ENCODE measurements at regions not wholly inside any gene's neighbourhood (a gene's known extent, or its start where the extent isn't known, plus 50 kb on each side); places are given as distances from the start of the nearest gene placed in this dataset.
"Not testable (repeated sequence)": the region's sequence is repeated elsewhere in the genome, so short reads cannot be mapped to it uniquely, and the experiment has no call there.

DNA sequence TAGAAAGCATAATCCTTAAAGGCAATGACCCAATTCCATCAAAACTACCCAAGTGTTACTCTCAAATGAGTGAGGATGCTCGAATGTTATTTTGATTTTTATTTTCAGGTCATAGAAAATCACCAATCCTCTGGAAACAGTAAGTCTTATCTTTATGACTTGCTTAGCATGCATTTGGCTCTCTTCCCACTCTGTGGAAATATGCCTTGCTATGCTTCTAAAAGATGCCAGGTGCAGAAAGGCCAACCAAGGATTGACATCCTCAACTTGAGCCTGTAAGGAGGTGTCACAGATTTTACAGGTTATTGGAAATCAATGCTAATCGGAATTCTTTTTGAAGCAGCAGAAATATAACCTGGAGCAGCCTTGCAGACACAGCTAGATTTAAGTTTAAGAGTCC lies 543.9 kb upstream of the LINC00305 start:
- FAIRE-seq (no peak), DNase-seq (ENCODE audit: low spot score in 2 of 2) (no peak)

- DNase-seq (ENCODE audit: low spot score in 2 of 2) (no peak), FAIRE-seq (no peak)
Observed at GRCh38 chr18:64679121-64679520, 530.2 kb upstream of the LINC00305 start.

DNA sequence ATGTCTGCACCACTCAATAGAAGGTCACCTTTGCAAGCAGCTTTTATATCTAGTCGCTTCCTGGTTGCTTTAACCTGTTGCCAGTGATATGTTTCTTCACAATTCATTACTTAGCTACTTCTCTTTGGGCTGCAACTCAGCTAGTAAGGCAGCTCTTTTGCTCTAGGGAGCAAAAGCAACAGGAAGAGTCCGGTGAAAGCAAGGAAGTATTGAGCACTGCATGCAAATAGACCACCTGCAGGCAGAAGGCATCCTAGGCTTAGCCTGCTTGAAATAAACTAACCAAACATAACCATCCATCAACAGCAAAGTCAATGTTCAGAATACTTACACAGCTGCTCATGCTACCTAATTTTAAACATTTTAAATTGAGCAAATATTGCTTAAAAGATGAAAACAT lies 529.2 kb upstream of the LINC00305 start:
- no peak for DNase-seq (ENCODE audit: low spot score in 2 of 2)
- no peak for FAIRE-seq

GRCh38 chr18:64674694-64675093 lies 525.8 kb upstream of the LINC00305 start:
- FAIRE-seq: no peak
- no peak for DNase-seq (ENCODE audit: low spot score in 2 of 2)

- FAIRE-seq; DNase-seq (ENCODE audit: low spot score in 2 of 2): not testable (repeated sequence)
Observed at GRCh38 chr18:64671293-64671692, 522.4 kb upstream of the LINC00305 start.

DNA sequence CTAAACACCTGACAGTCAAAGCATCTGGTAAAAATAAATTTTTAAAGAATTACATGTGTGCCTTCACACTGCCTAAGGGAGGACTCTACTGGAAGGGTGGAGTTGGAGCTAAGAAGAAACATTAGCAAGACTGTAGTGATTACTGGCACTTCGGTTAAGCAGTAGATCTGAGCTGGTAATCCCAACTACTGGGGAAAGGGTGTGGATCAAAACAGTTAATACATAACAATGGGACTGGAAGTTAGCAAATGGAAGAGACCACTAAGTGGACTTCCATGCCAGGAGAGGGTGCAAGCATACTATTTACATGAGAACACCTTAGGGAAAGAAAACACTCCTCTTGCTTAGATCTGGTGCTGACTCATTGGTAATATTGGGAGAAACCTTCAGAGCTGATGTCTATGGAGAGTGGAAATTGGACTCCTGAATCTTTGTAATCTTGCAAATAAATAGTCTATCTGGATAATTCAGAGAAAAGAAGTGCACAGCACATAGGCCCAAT lies 519.6 kb upstream of the LINC00305 start:
- no peak for FAIRE-seq
- no peak for DNase-seq (ENCODE audit: low spot score in 2 of 2)

DNA sequence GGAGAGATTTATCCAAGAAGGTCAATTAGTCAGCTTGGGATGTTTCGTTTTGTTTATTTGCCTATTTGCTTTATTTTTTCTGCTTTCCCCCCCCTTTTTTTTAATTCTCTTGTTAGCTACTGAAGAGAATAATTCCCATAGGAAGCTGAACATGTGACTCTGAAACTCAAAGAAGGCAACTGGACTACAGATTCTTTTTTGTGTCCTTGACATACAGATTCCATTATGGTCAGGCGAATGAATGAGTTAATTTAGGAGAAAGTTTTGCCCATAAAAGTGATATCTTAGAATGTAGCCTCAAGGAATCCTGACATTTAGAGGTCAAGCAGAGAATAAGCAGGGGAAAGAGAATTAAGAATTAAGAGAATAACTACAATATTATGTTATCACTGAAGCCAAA lies 514.2 kb upstream of the LINC00305 start:
- FAIRE-seq: no peak

GRCh38 chr18:64659196-64659595 lies 510.3 kb upstream of the LINC00305 start:
- no peak for DNase-seq (ENCODE audit: low spot score in 2 of 2)

More for the DNA sequence above, 514.2 kb upstream of the LINC00305 start:
- no peak for DNase-seq (ENCODE audit: low spot score in 2 of 2)

GRCh38 chr18:64653068-64653467 lies 504.2 kb upstream of the LINC00305 start:
- FAIRE-seq (no peak), DNase-seq (ENCODE audit: low spot score in 2 of 2) (no peak)

More at GRCh38 chr18:64659196-64659595, 510.3 kb upstream of the LINC00305 start:
- no peak for FAIRE-seq

DNA sequence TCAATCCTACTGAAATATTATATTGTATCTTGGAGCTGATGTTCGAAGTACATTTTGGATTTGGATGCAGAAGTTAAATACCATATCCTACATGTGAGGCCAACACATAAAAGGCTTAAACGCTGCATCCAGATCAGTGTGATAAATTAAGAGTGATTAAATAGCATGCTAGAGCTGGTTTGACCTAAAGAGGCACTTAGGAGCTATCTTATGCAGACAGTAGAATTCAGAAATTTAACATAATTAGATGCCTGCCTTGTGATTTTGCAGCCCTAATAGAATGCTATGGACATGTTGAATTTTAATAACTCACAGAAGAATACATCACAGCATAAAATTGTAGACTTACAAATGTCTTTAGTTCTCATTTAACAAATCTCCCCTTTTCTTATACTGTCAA lies 501.2 kb upstream of the LINC00305 start:
- FAIRE-seq (no peak), DNase-seq (ENCODE audit: low spot score in 2 of 2) (no peak)

DNA sequence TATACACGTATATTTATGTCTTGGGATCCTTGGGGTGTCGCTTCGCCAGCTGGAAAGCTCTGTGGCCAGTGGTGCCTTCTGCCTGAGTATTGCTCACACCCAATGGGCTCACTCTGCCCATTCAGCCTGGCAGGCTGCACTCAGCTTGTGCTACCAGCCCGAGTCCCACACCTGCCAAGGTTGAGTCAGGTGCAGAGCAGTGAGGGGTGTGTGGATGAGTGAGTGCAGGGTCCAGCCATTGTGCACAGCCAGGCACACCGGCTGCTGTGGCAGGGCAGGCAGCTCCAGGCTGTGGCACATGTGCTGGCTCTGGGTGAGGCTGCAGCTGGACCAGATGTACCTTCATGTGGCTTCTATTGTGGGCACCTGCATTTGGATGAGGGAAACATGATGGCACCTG lies 496.9 kb upstream of the LINC00305 start:
- no peak for FAIRE-seq
- no peak for DNase-seq (ENCODE audit: low spot score in 2 of 2)

GRCh38 chr18:64639536-64639935 lies 490.6 kb upstream of the LINC00305 start:
- FAIRE-seq: no peak
- peak in 1 of 2 donors; percentile 1 for DNase-seq (ENCODE audit: low spot score in 2 of 2)

GRCh38 chr18:64620971-64621560 lies 472.2 kb upstream of the LINC00305 start:
- FAIRE-seq (no peak), DNase-seq (ENCODE audit: low spot score in 2 of 2) (no peak)

GRCh38 chr18:64618390-64618789 lies 469.5 kb upstream of the LINC00305 start:
- FAIRE-seq: no peak
- DNase-seq (ENCODE audit: low spot score in 2 of 2): no peak

GRCh38 chr18:64615021-64615420 lies 466.1 kb upstream of the LINC00305 start:
- FAIRE-seq (no peak), DNase-seq (ENCODE audit: low spot score in 2 of 2) (no peak)

DNA sequence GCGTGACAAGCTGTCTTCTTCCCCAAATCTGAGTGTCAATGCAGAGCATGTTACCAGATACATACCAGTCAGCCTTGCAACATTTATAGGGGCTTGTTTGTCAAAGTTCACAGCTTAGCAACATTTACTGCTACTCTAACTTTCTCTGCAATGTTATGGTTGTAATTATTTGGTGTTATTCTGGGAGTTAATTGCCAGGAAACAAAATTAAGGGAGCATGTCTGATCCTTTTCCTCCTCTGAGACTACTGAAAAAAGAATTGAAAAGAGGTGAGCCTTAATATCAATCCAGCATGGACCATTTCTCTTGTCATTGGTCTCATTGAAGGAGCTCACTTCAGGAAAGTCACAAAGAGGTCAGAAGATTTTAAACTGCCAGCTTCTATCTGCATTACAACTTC lies 465.6 kb upstream of the LINC00305 start:
- no peak for FAIRE-seq
- no peak for DNase-seq (ENCODE audit: low spot score in 2 of 2)

GRCh38 chr18:64592246-64592645 lies 443.4 kb upstream of the LINC00305 start:
- FAIRE-seq (no peak), DNase-seq (ENCODE audit: low spot score in 2 of 2) (no peak)

- FAIRE-seq (no peak), DNase-seq (ENCODE audit: low spot score in 2 of 2) (no peak)
Observed at GRCh38 chr18:64589000-64589399, 440.1 kb upstream of the LINC00305 start.

GRCh38 chr18:64566456-64566855 lies 417.6 kb upstream of the LINC00305 start:
- FAIRE-seq (no peak), DNase-seq (ENCODE audit: low spot score in 2 of 2) (no peak)

DNA sequence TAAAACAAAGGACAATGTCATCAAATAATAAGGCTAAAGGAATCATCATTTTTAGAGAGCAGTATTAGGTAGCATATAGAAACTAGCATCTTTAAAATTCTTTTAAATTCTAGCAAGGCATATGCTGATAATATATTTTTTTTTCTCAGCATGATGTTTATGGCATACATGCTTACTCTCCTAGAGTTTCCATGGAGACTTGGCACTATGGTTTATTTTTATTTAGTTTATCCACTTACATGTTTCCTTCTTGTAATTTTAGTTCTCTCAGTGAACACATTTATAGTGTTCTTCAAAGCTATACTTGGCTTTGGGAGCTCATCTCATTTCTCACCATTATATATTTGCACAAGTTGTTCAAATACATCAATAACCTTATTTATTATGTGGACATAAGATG lies 413.8 kb upstream of the LINC00305 start:
- no peak for FAIRE-seq
- no peak for DNase-seq (ENCODE audit: low spot score in 2 of 2)

- no peak for DNase-seq (ENCODE audit: low spot score in 2 of 2)
- no peak for FAIRE-seq
Observed at GRCh38 chr18:64546451-64546850, 397.6 kb upstream of the LINC00305 start.

DNA sequence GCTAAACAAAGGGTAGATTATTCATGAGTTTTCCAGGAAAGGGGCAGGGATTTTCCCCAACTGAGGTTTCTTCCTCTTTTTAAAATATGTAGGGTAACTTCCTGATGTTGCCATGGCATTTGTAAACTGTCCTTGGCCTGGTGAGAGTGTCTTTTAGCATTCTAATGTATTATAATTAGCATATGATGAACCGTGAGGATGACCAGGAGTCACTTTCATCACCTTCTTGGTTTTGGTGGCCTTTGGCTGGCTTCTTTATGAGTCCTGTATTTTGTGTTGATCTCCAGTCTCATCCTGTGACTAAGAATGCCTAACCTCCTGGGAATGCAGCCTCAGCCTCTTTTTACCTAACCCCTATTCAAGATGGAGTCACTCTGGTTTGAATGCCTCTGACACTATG lies 391.0 kb upstream of the LINC00305 start:
- DNase-seq (ENCODE audit: low spot score in 2 of 2) (no peak), FAIRE-seq (no peak)

- DNase-seq (ENCODE audit: low spot score in 2 of 2): no peak
- no peak for FAIRE-seq
Observed at GRCh38 chr18:64528646-64529045, 379.8 kb upstream of the LINC00305 start.
